ENCODE measurements at regions not wholly inside any gene's neighbourhood (a gene's known extent, or its start where the extent isn't known, plus 50 kb on each side); places are given as distances from the start of the nearest gene placed in this dataset.

- no peak for DNase-seq (ENCODE audit: low read depth)
These were observed 157.4 kb downstream of the ANKRD30B start for GRCh38 chr18:14905350-14905749.

- DNase-seq (ENCODE audit: low read depth) = no peak
These were observed 158.0 kb downstream of the ANKRD30B start for GRCh38 chr18:14905979-14906378.

GRCh38 chr18:14907420-14907819, 159.4 kb downstream of the ANKRD30B start:
- DNase-seq (ENCODE audit: low read depth) = no peak

GRCh38 chr18:14908541-14908940, 160.6 kb downstream of the ANKRD30B start:
- DNase-seq (ENCODE audit: low read depth) = no peak

- no peak for DNase-seq (ENCODE audit: low read depth)
These were observed 165.0 kb downstream of the ANKRD30B start for GRCh38 chr18:14912967-14913366.

GRCh38 chr18:14914121-14914520, 166.1 kb downstream of the ANKRD30B start:
- DNase-seq (ENCODE audit: low read depth) = no peak

DNA sequence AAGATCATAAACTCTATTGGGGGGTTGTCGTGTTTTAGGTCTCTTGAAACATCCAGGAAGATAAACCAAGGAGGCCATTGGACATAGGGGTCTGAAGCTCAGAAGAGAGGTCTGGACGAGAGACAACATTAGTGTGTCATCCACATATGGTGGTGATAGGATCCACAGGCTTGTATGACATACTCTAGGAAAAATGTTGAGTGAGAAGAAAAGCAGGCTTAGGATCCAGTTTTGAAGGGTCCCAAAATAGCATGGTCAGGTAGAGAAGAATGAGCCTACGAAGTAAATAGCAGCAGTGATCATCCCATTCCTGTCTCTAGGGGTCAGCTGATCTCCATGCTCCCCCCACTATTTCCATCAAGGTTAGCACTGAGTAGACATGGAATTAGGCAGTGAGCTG, 166.8 kb downstream of the ANKRD30B start:
- no peak for DNase-seq (ENCODE audit: low read depth)

GRCh38 chr18:14916181-14916580, 168.2 kb downstream of the ANKRD30B start:
- no peak for DNase-seq (ENCODE audit: low read depth)

DNA sequence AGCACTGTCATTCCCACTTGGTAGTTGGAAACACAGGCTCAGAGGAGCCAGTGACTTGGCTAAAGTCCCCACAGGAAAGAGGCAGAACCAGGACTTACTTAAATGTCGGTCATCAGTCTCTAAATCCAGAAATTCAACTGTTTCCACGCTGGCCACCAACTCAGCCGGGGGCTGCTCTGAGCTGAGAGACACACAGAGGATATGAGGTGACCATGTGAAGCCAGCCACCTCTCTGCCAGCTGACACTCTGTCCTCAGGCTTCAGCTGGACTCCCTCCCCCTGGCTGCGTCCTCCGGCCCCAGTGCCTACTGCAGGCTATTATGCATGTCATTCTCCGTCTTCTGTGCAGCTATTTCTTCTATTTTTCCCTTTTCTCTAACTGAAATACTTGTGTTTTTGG, 168.9 kb downstream of the ANKRD30B start:
- no peak for DNase-seq (ENCODE audit: low read depth)

DNA sequence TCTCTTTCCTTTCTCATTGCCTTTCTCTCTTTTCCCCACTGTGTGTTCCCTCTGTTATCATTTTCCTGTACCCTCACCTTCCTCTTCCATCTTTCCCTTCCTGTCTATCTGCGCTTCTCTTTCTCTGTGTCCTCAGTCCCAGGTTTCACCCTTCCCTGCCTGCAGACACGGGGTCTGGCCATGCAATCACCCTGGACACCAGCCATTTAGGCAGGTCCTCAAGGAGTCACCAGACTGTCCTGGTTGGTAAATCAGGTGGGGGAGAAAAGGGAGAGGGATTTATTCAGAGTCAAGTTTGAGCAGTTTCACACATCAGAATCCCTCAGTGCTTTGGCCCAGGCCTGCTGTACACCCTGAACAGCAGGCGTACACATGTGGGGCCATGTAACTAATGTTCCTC, 169.3 kb downstream of the ANKRD30B start:
- DNase-seq (ENCODE audit: low read depth) = no peak

- no peak for DNase-seq (ENCODE audit: low read depth)
These were observed 171.7 kb downstream of the ANKRD30B start for GRCh38 chr18:14919666-14920065.

- DNase-seq (ENCODE audit: low read depth) = no peak
These were observed 173.1 kb downstream of the ANKRD30B start for GRCh38 chr18:14921031-14921430.

- no peak for DNase-seq (ENCODE audit: low read depth)
These were observed 173.6 kb downstream of the ANKRD30B start for GRCh38 chr18:14921547-14921946.

DNA sequence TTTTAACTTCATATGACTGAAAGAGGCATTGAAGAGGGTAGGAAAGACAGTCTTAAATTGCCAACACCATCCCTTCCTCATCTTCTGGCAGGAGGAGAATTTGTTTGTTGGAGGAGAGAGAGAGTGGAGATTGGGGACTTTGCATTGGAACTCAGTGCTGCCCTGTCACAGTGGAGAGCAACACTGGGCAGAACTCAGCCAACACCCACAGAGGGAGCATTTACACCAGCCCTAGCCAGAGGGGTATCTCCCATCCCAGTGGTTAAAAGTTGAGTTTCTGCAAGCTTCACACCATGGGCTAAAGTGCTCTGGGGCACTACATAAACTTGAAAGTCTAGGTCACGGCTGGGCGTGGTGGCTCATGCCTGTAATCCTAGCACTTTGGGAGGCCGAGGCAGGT, 174.1 kb downstream of the ANKRD30B start:
- no peak for DNase-seq (ENCODE audit: low read depth)

DNA sequence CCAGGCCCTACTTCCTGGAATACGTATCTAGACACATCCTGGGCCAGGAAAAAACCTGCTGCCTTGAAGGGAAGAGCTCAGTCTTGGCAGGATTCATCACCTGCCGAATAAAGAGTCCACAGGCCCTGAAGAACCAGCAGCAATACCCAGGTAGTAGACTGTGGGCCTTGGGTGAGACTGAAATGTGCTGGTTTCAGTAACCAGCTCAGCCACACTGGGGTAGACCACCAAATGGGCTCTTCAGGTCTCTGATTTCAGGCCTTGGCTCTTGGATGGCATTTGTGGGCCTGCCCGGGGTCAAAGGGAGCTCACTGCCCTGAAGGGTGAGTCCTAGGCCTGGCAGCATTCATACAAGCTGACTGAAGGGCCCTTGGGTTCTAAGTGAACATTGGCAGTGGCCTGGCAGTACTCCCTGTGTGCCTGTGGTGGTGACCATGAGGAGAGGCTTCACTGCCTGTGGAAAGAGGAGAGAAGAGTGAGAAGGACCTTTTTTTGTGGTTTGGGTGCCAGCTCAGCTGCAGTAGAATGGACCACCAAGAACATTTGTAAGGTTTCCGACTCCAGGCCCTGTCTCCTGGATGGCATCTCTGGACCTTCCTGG, 175.1 kb downstream of the ANKRD30B start:
- no peak for DNase-seq (ENCODE audit: low read depth)

DNA sequence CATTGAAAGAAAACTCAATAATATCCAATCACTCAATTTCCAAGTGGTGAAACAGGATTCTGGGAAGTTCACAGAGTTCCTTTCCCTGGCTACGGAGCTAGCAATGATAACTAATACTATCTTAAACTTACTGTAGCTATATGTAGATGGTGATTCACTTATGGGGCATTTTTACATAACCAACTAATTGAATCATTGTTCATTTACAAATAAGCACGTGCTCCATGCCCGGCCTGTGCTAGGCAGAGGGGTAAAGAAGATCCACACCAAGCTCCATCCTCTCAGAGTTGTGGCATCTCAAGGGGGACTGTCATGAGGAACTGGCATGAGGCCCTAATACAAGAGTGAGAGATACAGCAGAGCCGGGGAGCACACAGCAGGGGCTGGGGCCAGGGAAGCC, 176.3 kb downstream of the ANKRD30B start:
- DNase-seq (ENCODE audit: low read depth) = no peak

GRCh38 chr18:14925281-14925709, 177.3 kb downstream of the ANKRD30B start:
- peak; percentile 10 for DNase-seq (ENCODE audit: low read depth)

DNA sequence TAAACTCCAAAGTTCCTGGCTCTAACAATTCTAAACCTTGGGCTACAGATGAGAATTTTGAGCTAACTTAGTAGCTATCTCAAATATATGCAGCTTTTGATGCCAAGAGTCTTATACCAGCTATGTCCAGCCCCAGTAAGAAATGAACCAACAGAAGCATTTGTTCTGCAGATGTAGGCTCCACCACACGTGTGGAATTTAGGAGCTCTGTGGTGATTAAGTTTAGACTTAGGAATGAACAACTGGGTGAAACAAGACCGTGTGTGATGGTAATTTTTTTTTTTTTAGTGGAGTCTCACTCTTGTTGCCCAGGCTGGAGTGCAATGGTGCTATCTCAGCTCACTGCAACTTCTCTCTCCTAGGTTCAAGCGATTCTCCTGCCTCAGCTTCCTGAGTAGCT, 179.7 kb downstream of the ANKRD30B start:
- no peak for DNase-seq (ENCODE audit: low read depth)

DNA sequence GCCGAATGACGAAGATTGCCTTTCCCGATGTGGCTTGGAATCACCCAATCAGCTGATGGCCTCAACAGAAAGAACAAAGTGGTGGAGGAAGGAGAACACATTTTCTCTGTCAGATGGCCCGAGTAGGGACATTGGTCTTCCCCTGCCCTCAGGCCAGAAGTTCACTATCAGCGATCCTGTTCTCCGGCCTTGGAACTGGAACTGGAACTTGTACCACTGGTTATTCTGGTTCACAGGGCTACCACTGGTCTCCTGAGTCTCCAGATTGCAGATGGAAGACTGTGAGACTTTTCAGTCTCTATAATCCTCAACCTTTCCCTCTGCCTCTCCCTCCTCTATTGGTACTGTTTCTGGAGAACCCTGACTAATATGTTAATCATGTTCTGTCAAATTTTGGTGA, 180.4 kb downstream of the ANKRD30B start:
- DNase-seq (ENCODE audit: low read depth) = no peak

DNA sequence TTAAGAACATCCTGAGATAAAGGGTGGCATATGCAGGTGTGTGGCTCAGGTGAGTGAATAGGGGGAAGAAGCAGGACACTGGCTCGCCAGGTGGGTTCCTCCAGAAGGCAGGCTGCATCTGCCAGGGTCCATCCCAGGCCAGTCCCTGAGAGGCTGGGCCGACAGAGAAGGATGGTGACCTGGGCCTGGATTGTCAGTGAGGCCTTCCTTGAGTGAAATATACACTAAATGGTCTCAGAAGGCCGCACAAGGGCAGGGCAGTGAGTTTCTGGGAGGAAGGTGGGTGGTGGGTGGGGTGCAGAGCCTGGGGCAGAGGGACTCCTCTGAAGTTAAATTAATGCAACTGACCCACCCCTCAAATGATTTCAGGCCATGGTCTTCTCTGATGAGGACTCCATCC, 182.1 kb downstream of the ANKRD30B start:
- no peak for DNase-seq (ENCODE audit: low read depth)

- no peak for DNase-seq (ENCODE audit: low read depth)
These were observed 182.6 kb downstream of the ANKRD30B start for GRCh38 chr18:14930576-14930975.

GRCh38 chr18:14933049-14933851, 185.3 kb downstream of the ANKRD30B start:
- no peak for DNase-seq (ENCODE audit: low read depth)

DNA sequence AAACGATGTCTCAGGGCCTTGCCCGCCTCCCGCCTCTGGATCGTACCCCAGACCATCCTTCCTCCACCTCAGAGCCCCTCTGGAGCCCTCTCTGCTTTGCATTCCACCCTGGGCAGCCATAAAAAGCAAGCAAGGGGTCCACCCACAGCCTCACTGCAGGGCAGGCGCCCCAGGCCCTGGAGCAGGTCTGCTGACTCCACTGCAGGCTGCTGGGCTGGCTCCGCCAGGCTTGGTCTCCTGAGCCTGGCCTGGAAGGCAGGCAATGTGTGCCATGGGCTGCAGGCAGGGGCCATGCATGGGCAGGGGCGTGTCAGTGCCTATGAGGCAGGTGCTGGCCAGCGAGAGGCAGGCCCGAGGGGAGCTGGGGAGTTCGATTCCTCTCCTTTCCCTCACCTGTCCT, 186.0 kb downstream of the ANKRD30B start:
- DNase-seq (ENCODE audit: low read depth) = no peak

DNA sequence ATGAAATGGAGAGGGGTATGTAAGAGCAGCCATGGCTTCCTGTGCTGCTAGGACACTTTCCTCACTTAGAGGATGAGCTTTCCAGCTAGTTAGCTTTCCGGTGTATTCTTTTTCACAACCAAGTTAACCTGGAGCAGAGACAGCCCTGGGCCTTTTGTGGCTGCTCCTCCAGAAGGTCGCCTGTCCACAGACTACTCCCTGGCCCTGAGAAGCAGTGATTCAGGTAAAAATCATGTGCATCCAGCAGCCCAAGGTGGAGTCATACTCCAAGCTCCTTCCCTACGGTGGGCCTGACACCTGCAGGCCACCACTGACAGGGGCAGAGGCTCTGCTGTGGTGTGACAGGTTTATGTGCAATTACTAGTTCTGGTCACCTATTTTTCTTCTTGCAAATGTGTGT, 187.2 kb downstream of the ANKRD30B start:
- no peak for DNase-seq (ENCODE audit: low read depth)
